ENCODE measurements at regions not wholly inside any gene's neighbourhood (a gene's known extent, or its start where the extent isn't known, plus 50 kb on each side); places are given as distances from the start of the nearest gene placed in this dataset.

DNA sequence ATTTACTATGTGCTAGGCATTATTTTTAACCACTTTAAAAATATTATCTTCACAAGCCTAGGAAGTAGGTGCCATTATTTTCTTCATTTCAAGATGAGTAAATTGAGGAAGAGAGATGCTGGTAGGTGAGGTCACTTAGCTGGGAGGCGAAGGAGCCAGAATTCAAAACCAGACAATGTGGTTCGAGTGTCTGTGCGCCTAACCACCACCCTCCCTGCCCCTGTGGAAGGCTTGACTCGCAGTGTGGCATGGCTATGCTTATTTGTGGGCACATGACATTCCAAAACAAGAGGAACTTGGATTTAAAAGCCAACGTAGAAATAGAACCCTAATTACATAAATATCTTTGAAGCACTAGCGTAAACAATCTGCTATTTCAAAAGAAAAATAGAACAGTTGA lies 226.6 kb upstream of the PITX2 start:
- Histone ChIP-seq H3K27me3 (ENCODE audit: control insufficient read depth, insufficient read depth, low read length) (no peaks in the 10 kb centered on the region), H3K27ac (ENCODE audit: low read length) (no peak overlapping the region), H3K4me1 (ENCODE audit: control insufficient read depth, low read depth, low read length) (no peaks in the 10 kb centered on the region), H3K9ac (ENCODE audit: low read length) (no peak overlapping the region), H3K9me3 (ENCODE audit: control insufficient read depth, low read depth, low read length) (no peaks in the 10 kb centered on the region), H3K4me3 (ENCODE audit: low read length) (no peak overlapping the region), H3K36me3 (ENCODE audit: control insufficient read depth, low read depth, low read length) (no peaks in the 10 kb centered on the region)

DNA sequence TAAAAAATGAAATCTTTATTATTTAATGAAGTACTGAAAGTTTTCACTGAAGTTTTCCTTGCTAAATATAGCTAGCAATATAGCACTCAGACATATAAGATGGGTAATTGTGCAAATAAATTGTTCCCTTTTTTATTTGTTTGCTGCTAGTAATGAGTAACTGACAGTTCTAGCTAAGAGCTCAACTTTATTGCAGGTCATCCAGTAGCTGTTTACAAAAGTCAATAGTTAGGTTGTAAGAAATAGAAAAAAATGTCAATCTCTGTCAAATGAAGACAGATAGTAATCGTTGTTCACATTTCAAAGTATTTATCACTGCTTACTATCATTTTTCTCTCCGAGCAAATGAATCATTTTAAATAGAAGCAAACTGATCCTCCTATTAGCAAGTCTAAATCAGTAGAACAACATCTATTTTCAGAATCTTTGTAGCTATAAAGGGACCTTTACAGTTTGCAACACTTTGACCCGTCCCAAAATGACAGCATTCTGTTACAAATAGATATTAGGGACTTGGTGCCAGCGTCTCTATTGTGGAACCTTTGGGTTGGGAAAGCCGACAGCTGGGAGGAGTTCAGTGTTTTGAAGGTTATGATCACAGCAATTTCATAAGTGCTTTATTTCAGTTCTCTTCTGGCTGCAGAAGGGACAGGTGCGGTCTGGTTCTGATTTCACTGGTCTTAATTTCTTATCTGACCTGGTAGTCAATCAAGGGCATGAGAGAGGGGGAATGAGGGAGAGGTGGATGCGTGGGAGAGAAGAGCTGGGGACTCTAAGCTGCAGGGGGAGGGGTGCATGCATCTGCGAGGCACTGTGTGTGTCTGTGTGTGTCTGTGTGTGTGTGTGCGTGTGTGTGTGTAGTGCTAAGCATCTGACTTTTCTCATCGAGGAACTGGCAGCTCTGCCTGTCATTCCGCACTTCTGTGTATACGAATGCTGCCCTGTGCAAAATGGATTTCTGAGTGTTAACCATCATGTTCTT lies 227.9 kb upstream of the PITX2 start:
- Histone ChIP-seq H3K27me3 (ENCODE audit: control insufficient read depth, insufficient read depth, low read length) (no peaks in the 10 kb centered on the region), H3K4me3 (ENCODE audit: low read length) (no peak overlapping the region), H3K27ac (ENCODE audit: low read length) (no peak overlapping the region), H3K36me3 (ENCODE audit: control insufficient read depth, low read depth, low read length) (no peaks in the 10 kb centered on the region), H3K9ac (ENCODE audit: low read length) (no peak overlapping the region), H3K4me1 (ENCODE audit: control insufficient read depth, low read depth, low read length) (no peaks in the 10 kb centered on the region), H3K9me3 (ENCODE audit: control insufficient read depth, low read depth, low read length) (no peaks in the 10 kb centered on the region)

DNA sequence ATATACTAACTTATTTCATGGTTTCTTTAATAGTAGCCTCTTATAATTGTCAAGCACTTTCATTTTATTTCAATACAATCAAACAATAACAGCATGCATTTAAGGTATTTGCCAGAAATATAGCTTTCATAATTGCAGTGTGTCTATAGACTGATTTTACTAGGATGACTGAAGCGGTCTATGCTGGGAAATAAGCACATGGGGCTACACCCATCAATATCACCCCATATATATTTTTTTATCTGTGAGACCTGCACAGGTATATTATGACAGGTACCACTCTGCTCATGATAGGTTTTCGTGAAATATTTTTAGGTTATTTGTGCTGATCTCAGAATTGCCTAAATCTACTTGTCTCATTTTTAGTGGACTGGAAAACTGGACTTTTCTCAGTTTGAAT lies 229.1 kb upstream of the PITX2 start:
- no peaks in the 10 kb centered on the region for H3K9me3 ChIP-seq (ENCODE audit: control insufficient read depth, low read depth, low read length)
- H3K27ac ChIP-seq (ENCODE audit: low read length), result no peak overlapping the region
- no peak overlapping the region for H3K4me3 ChIP-seq (ENCODE audit: low read length)
- H3K4me1 ChIP-seq (ENCODE audit: control insufficient read depth, low read depth, low read length), result no peaks in the 10 kb centered on the region
- no peak overlapping the region for H3K9ac ChIP-seq (ENCODE audit: low read length)
- H3K36me3 ChIP-seq (ENCODE audit: control insufficient read depth, low read depth, low read length), result no peaks in the 10 kb centered on the region
- no peaks in the 10 kb centered on the region for H3K27me3 ChIP-seq (ENCODE audit: control insufficient read depth, insufficient read depth, low read length)

DNA sequence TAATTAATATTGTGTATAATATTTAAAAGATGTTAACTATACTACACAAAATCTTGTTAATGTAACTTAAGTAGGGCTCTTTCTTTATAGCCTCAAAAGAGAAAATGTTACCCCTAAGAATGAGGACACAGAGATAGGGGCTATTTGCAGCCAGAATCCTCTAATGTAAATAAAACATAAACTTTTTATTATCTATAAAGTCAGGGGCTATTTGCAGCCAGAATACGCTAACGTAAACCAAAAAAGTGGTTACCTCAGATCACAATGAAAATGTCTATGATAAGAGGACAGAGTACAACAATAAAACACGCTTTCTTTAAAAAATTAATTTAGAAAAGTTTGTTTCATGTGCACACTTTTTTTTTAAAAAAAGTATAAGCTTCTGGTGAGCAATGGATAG lies 229.9 kb upstream of the PITX2 start:
- Histone ChIP-seq H3K9ac (ENCODE audit: low read length) (no peak overlapping the region), H3K4me3 (ENCODE audit: low read length) (no peak overlapping the region), H3K9me3 (ENCODE audit: control insufficient read depth, low read depth, low read length) (no peaks in the 10 kb centered on the region), H3K27me3 (ENCODE audit: control insufficient read depth, insufficient read depth, low read length) (no peaks in the 10 kb centered on the region), H3K4me1 (ENCODE audit: control insufficient read depth, low read depth, low read length) (no peaks in the 10 kb centered on the region), H3K27ac (ENCODE audit: low read length) (no peak overlapping the region), H3K36me3 (ENCODE audit: control insufficient read depth, low read depth, low read length) (no peaks in the 10 kb centered on the region)

DNA sequence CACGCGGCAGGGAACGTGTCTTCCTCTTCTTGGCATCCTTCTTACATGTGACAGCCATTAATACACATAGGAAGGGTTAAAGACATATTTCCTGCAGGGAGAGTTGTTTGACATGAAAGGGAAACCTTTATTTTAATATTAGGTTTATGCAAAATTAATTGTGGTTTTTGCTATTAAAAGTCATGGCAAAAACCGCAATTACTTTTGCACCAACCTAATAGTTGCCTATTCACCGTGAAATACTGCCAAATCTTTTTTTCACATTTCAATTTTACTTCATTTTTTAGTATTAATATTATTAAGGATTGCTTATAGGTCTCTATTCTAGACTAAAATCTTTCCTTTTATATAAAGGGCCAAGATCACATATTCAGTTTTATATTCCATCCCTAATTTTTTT lies 230.4 kb upstream of the PITX2 start:
- H3K4me1 ChIP-seq (ENCODE audit: control insufficient read depth, low read depth, low read length), result no peaks in the 10 kb centered on the region
- no peaks in the 10 kb centered on the region for H3K9me3 ChIP-seq (ENCODE audit: control insufficient read depth, low read depth, low read length)
- no peaks in the 10 kb centered on the region for H3K36me3 ChIP-seq (ENCODE audit: control insufficient read depth, low read depth, low read length)
- no peak overlapping the region for H3K9ac ChIP-seq (ENCODE audit: low read length)
- H3K27me3 ChIP-seq (ENCODE audit: control insufficient read depth, insufficient read depth, low read length), result no peaks in the 10 kb centered on the region
- no peak overlapping the region for H3K27ac ChIP-seq (ENCODE audit: low read length)
- H3K4me3 ChIP-seq (ENCODE audit: low read length), result no peak overlapping the region

DNA sequence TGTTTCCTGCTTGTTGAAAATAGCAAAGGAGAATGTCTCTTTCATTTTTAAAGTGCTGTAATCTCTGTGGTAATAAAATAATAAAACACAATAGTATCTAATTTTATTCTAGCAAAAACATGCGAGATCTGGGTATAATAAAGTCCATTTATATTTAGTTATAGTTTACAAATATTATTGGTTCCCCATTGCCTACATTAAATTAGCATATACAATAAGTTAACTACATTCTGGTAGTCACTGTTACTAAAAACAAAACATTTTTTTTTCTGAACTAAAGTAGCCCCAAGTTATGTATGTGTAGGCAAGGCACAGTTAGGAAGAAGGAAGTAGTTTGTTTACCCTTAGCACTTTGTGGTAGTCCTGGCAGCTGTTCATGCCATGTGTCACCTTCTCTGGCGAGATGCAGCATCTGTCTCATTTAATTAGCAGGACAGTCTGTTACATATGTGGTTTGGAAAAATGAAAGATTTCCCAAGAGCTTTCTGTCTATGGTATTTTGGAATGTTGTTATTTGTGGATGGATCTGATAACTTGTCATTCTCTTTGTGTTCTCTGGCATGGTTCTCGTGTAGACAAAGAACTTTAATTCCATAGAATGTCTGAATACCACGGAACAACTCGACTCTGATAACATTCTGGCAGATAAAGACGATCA lies 231.3 kb upstream of the PITX2 start:
- Histone ChIP-seq H3K9ac (ENCODE audit: low read length) (no peak overlapping the region), H3K9me3 (ENCODE audit: control insufficient read depth, low read depth, low read length) (no peaks in the 10 kb centered on the region), H3K27me3 (ENCODE audit: control insufficient read depth, insufficient read depth, low read length) (no peaks in the 10 kb centered on the region), H3K36me3 (ENCODE audit: control insufficient read depth, low read depth, low read length) (no peaks in the 10 kb centered on the region), H3K4me1 (ENCODE audit: control insufficient read depth, low read depth, low read length) (no peaks in the 10 kb centered on the region), H3K27ac (ENCODE audit: low read length) (no peak overlapping the region), H3K4me3 (ENCODE audit: low read length) (no peak overlapping the region)

DNA sequence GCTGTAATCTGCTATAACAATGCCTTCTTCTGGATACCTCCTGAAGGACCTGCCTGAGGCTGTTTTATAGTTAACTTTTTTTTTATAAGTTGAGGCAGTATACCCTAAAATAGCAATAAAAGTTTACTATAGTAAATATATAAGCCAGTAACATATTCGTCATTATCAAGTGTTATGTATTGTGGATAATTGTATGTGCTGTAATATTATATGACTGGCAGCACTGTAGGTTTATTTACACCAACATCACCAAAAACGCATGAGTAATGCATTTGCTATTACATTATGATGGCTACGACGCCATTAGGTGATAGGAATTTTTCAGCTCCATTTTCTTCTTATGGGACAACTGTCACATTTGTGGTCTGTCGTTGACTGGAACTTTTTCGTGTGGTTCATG lies 237.2 kb upstream of the PITX2 start:
- no peak overlapping the region for H3K27ac ChIP-seq (ENCODE audit: low read length)
- H3K9me3 ChIP-seq (ENCODE audit: control insufficient read depth, low read depth, low read length), result no peaks in the 10 kb centered on the region
- no peak overlapping the region for H3K4me3 ChIP-seq (ENCODE audit: low read length)
- no peaks in the 10 kb centered on the region for H3K36me3 ChIP-seq (ENCODE audit: control insufficient read depth, low read depth, low read length)
- no peaks in the 10 kb centered on the region for H3K4me1 ChIP-seq (ENCODE audit: control insufficient read depth, low read depth, low read length)
- no peaks in the 10 kb centered on the region for H3K27me3 ChIP-seq (ENCODE audit: control insufficient read depth, insufficient read depth, low read length)
- H3K9ac ChIP-seq (ENCODE audit: low read length), result no peak overlapping the region

DNA sequence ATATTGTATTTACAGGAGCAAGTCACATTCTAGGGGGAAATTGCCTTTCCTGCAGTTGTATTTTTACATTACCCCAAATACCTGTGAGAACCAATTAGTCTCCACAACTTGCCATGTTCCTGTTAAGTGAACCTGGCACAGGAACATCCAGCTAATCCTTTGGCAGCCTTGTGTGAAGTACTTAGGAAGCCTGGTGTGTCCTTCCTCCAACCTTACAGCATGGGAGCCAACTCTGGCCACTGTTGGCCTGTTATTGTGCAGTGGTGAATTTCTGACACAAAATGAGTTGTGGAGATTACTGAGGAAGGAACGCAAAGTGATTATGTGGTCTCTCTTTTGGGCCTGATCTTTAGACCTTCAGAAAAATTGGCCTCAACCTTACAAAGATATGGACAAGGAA lies 238.0 kb upstream of the PITX2 start:
- H3K4me3 ChIP-seq (ENCODE audit: low read length), result no peak overlapping the region
- H3K27ac ChIP-seq (ENCODE audit: low read length), result no peak overlapping the region
- H3K9me3 ChIP-seq (ENCODE audit: control insufficient read depth, low read depth, low read length), result no peaks in the 10 kb centered on the region
- H3K27me3 ChIP-seq (ENCODE audit: control insufficient read depth, insufficient read depth, low read length), result no peaks in the 10 kb centered on the region
- H3K4me1 ChIP-seq (ENCODE audit: control insufficient read depth, low read depth, low read length), result no peaks in the 10 kb centered on the region
- H3K36me3 ChIP-seq (ENCODE audit: control insufficient read depth, low read depth, low read length), result no peaks in the 10 kb centered on the region
- H3K9ac ChIP-seq (ENCODE audit: low read length), result no peak overlapping the region

DNA sequence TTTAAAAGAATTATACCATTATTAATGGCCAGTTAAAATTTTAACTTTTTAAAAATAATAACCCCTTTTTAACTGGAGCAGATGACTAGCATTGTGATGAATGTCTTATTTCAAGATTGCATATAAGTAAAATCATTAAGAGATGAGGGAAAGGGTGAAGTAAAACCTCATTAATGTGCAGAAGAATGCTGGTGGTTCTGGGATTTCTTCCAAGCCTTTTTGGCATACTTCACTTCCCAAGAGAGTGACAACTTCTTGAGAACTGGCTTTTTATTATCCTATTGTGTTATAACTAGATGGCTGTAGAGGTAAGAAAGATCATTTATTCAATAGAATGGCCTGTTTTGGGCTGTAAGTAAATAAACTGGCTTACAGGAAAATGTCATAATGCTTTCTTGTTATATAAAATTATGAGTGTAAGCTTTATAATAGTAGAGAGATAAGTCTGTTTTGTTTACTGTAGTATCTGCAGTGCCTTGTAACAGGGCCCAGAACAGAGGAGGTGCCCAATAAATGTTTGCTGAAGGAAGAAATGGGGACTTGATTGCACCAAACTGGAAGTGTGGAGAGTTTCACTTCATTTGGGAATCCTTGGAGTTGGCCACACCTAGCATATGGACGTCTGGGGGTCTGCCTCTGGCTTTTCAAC lies 242.9 kb upstream of the PITX2 start:
- Histone ChIP-seq H3K4me3 (ENCODE audit: low read length) (no peak overlapping the region), H3K27me3 (ENCODE audit: control insufficient read depth, insufficient read depth, low read length) (no peaks in the 10 kb centered on the region), H3K9ac (ENCODE audit: low read length) (no peak overlapping the region), H3K36me3 (ENCODE audit: control insufficient read depth, low read depth, low read length) (no peaks in the 10 kb centered on the region), H3K4me1 (ENCODE audit: control insufficient read depth, low read depth, low read length) (no peaks in the 10 kb centered on the region), H3K9me3 (ENCODE audit: control insufficient read depth, low read depth, low read length) (no peaks in the 10 kb centered on the region), H3K27ac (ENCODE audit: low read length) (no peak overlapping the region)

DNA sequence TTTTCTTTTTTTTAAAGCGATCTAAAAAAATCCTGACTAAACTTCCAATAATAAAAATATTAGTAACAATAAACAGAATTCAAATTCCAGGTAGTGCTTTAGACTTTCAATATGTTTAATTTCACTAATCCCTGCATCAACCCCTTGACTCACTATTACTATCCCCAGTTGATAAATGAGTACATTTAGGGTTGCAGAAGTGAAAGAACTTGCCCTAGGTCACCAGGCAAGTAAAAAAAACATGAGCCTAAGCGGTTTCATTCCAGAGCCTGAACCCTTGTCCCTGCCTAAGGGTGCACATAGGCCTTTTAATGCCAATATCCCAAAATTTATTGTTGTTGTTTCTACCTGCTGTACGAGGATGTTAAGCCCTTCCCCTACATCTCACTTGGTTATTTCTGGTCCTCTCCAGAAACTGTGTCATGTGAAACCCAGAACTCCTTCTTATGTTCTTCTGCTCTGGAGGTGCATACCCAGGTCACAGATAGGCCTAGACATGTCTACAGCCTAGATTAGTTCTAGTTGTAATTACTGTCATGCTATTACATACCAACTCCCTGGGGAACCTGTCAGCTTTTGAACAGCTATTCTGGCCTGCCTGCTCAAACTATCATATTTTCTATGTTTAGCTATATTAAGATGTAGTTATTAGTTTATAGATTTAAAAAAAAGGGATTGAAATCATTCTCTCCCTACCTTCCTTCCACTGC lies 244.5 kb upstream of the PITX2 start:
- Histone ChIP-seq H3K9ac (ENCODE audit: low read length) (no peak overlapping the region), H3K9me3 (ENCODE audit: control insufficient read depth, low read depth, low read length) (no peaks in the 10 kb centered on the region), H3K27me3 (ENCODE audit: control insufficient read depth, insufficient read depth, low read length) (no peaks in the 10 kb centered on the region), H3K4me3 (ENCODE audit: low read length) (no peak overlapping the region), H3K27ac (ENCODE audit: low read length) (no peak overlapping the region), H3K4me1 (ENCODE audit: control insufficient read depth, low read depth, low read length) (no peaks in the 10 kb centered on the region), H3K36me3 (ENCODE audit: control insufficient read depth, low read depth, low read length) (no peaks in the 10 kb centered on the region)

DNA sequence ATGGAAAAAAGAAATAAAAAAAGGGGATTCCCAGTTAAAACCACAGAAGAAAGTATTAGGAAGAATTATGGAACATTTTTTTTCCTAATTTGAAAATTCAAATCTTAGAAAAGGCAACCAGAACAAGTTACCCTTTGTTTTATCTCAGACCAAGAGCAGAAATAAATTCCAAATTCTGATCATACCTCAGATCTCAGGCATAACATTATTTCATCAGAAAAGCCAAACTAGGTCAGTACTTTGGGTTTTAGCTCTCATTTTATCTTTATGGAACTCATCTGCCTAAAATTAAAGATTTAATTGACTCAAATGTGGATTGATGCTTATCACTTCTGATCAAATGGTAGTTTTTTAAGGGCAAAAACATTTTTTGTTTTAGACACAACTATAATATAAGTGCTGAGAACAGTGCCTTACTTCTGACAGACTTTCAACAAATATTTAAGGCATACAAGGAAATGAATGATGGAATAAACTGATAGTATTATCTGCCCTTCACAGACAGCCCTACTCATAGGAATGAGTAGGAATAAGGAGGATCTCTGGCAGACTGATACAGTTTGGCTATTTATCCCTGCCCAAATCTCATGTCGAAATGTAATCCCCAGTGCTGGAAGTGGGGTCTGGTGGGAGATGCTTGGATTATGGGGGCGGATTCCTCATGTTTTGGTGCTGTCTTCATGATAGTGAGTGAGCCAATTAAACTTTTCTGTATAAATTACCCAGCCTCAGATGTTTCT lies 245.3 kb upstream of the PITX2 start:
- Histone ChIP-seq H3K4me1 (ENCODE audit: control insufficient read depth, low read depth, low read length) (no peaks in the 10 kb centered on the region), H3K9me3 (ENCODE audit: control insufficient read depth, low read depth, low read length) (no peaks in the 10 kb centered on the region), H3K36me3 (ENCODE audit: control insufficient read depth, low read depth, low read length) (no peaks in the 10 kb centered on the region), H3K27me3 (ENCODE audit: control insufficient read depth, insufficient read depth, low read length) (no peaks in the 10 kb centered on the region), H3K4me3 (ENCODE audit: low read length) (no peak overlapping the region), H3K27ac (ENCODE audit: low read length) (no peak overlapping the region), H3K9ac (ENCODE audit: low read length) (no peak overlapping the region)
